LNCAP (cell line): ENCODE measurements at regions not wholly inside any gene's neighbourhood (a gene's known extent, or its start where the extent isn't known, plus 50 kb on each side); places are given as distances from the start of the nearest gene placed in this dataset.

Experiments used
- TF ChIP-seq, protein P1 (sequence below): fragments of 450-650 bp; IDR thresholded peaks from 2 replicates; pipeline ENCODE4 v1.5.1; 2017; ENCODE audit warnings: mild to moderate bottlenecking

DNA sequence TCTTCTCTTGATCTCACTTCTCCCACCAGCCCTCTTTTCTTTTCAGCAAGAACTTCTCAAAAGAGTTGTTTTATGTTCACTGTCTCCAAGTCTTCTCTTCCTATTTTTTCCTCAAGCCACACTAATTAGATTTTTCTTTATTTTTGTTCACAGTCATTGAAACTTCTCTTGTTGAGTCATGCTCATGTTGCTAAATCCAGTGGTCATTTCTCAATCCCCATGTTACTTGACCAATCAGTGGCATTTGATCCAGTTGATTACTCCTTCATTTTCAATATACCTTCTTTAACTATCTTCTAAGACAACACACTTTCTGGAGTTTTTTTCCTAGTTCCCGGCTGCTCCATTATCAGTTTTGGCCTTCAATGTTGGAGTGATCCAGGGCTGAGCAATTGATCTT lies 103.1 kb upstream of the LSM6 start:
- TF ChIP-seq, protein P1, sequence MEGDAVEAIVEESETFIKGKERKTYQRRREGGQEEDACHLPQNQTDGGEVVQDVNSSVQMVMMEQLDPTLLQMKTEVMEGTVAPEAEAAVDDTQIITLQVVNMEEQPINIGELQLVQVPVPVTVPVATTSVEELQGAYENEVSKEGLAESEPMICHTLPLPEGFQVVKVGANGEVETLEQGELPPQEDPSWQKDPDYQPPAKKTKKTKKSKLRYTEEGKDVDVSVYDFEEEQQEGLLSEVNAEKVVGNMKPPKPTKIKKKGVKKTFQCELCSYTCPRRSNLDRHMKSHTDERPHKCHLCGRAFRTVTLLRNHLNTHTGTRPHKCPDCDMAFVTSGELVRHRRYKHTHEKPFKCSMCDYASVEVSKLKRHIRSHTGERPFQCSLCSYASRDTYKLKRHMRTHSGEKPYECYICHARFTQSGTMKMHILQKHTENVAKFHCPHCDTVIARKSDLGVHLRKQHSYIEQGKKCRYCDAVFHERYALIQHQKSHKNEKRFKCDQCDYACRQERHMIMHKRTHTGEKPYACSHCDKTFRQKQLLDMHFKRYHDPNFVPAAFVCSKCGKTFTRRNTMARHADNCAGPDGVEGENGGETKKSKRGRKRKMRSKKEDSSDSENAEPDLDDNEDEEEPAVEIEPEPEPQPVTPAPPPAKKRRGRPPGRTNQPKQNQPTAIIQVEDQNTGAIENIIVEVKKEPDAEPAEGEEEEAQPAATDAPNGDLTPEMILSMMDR = no peak

DNA sequence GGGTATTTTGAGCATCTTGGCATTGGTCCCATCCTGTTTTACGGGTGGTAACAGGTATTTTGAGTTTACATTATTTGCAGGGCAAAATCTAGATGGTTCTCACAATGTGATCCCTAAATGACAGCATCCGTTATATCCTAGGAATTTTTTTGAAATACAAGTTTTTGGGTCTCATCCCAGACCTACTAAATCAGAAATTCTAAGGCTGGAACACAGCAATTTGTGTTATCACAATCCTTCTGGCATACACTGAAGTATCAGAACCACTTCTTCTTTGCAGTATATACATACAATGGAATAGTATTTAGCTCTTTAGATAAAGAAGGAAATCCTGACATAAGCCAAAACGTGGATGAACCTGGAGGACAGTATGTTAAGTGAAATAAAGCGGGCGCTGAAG lies 104.1 kb upstream of the LSM6 start:
- TF ChIP-seq, protein P1 = no peak

DNA sequence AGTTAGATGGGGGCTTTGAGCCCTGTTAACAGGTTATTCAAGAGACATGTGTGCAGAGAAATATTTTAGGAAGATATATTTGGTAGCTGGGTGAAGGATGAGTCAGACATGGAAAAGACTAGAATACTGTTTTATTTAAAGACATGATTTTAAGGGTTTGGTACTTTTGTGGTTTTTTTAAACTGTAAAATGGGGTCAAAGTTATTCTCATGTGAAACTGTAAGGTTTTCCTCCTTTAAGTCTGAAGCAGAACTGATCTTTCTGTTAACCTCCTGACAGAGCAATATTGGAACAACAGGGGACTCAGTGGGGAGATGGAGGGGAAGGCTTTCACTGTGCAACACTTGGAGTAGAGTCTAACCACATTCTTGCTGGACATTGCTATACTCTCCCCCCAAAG lies 112.4 kb upstream of the LSM6 start:
- TF ChIP-seq, protein P1 = no peak

DNA sequence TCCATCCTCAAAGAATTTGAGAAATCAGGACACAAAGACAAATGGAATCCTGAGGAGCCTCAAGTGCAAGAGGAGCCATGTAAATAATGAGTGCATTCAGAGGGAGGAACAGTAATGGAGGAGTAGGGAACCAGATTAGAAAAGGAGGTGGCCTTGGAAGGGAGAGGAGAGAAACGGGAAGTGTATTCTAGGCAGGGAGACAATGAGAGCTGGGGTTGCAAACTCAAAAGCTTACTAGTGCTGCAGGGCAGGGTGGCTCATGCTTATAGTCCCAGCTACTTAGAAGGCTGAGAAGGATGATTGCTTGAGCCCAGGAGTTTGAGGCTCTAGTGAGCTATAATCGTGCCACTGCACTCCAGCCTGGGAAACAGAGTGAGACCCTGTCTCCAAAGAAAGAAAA lies 113.2 kb upstream of the LSM6 start:
- TF ChIP-seq, protein P1 = no peak

DNA sequence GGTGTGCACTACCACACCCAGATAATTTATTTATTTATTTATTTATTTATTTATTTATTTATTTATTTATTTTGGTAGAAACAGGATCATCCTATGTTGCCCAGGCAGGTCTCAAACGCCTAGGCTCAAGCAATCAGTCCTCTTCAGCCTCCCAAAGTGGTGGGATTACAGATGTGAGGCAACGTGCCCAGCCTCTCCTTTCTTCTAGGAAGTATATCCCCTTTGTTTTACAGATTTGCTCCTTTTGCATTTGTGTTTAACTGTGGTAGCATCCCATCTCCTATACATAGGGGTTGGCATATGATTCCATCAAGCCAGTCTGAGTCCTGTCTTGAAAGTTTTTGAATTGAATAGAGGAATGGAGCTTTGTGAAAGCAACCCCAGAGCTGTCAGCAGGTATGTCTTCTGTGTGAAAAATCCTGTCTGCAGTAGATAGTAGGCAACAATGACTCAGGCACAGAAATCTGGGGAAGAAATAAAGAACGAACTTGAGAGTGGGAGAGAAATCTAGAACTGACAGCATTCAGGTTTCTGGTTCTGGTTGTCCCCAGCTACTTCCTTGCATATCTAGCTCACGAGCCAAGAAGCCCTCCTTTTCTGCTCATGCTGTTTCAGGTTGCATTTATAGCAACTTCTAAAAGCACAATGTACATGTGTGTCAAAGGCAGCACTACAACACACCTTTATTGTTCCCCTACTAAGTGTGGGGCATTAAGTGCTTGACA lies 113.7 kb upstream of the LSM6 start:
- TF ChIP-seq, protein P1 = no peak

DNA sequence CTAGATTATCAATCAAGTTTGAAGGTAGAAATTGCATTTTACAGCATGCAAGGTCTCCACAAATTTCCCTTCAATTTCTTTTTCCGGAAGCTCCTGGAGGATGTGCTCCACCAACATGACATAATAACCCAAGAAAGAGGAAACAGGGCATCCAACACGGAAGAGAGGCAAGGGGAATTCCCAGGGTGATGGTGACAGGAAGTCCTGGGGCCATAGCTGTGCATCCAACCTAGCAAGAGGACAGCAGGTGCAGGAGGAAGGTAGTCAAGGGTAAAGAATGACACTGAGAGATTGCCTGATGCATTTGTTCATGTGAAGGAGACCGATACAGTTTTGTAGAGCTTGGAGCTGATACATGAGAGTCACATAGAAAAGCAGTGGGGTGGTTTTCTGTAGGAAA lies 115.7 kb upstream of the LSM6 start:
- TF ChIP-seq, protein P1 = no peak

DNA sequence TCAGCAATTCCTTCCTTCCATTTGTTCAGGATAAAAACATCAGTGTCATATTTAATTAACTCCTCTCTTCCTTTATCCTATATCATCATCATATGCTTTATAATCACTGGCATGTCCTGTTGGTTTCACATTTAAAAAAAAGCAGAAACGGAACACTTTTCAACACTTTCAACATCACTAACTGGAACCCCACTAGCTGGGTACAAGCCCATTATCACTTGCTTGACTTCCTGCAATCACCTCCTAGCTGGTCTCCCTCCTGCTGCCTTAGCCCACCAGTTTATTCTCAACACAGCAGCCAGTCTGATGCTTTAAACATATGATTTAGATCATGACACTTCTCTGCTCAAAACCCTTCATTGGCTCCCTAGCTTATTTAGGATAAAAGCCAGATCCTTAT lies 116.4 kb upstream of the LSM6 start:
- TF ChIP-seq, protein P1 = no peak

DNA sequence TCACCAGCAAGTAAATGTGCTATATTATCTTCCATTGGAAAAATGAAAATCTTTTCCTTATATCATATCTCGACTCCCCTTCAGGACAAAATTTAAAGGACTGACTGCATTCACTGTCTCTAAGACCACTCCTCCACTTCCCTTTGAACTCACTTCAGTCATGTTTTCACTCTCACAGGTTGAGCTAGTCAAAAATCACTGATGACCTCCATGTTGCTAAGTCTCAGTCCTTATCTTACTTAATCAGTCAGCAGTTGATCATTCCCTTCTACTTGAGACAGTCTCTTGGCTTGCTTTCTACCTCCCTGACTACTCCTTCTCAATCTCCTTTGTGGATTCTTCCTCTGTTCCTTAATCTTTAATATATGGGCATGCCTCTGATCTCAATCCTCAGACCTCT lies 117.0 kb upstream of the LSM6 start:
- TF ChIP-seq, protein P1 = no peak
